Stomach (tissue), 4 donors: ENCODE measurements at regions not wholly inside any gene's neighbourhood (a gene's known extent, or its start where the extent isn't known, plus 50 kb on each side); places are given as distances from the start of the nearest gene placed in this dataset.

ENCODE experiments used
- CTCF ChIP-seq, 7 experiments: fragments of 450-650 bp in 4 of 7; fragments of 200-600 bp in 3 of 7; sonication (generic) in 3 of 7; IDR thresholded peaks; one replicate each; pipeline ENCODE4 v1.5.1; 2016 to 2019; ENCODE audit warnings: antibody characterized with exemption in 7 of 7, control low read depth in 2 of 7, mild to moderate bottlenecking in 1 of 7
- EP300 ChIP-seq: sonication (generic); formaldehyde crosslinking; IDR thresholded peaks from one replicate; pipeline ENCODE4 v1.6.1; 2017; ENCODE audit warnings: antibody characterized with exemption
- POLR2A ChIP-seq, 4 donors: fragments of 450-650 bp; IDR thresholded peaks; one replicate each; pipeline ENCODE4 v1.6.1; 2016; ENCODE audit warnings: antibody characterized with exemption in 4 of 4, control low read depth in 2 of 4, mild to moderate bottlenecking in 1 of 4, moderate library complexity in 1 of 4
- POLR2AphosphoS5 ChIP-seq, 3 donors: sonication (generic); formaldehyde crosslinking; IDR thresholded peaks; one replicate each; pipeline ENCODE4 v1.6.1; 2016; ENCODE audit warnings: antibody characterized with exemption in 3 of 3

GRCh38 chrX:147537172-147537571 lies 374.5 kb upstream of the FMR1 start:
- no peak for TF ChIP-seq POLR2A (IDR thresholded peaks at IDR 0.05)
- TF ChIP-seq CTCF (IDR thresholded peaks at IDR 0.05): no peak
- no peak for TF ChIP-seq EP300
- TF ChIP-seq POLR2AphosphoS5 (IDR thresholded peaks at IDR 0.05): no peak
